H1 (cell line): ENCODE measurements at regions not wholly inside any gene's neighbourhood (a gene's known extent, or its start where the extent isn't known, plus 50 kb on each side); places are given as distances from the start of the nearest gene placed in this dataset.
A peak's percentile ranks its signal among the peaks of the same experiment; 100 is the strongest.

Source experiments
- CTCF ChIA-PET: fragments of 300-600 bp; sonication (Branson Sonifier 250); formaldehyde crosslinking; loops from one replicate; lab custom pipeline; 2021; ENCODE audit not compliant: partially characterized antibody; lab: Charles Lee
- POLR2A ChIA-PET: fragments of 300-600 bp; sonication (Branson Sonifier 250); formaldehyde crosslinking; loops from one replicate; lab custom pipeline; 2021; ENCODE audit warnings: inconsistent platforms; ENCODE audit not compliant: partially characterized antibody; lab: Charles Lee
- DNase-seq, 2 experiments: peaks; one replicate each; pipeline versions ENCODE4 v3.0.0 to v3.0.0-alpha.2; 2010 to 2022; ENCODE audit warnings: low spot score in 2 of 2, low read depth in 1 of 2, mixed read lengths in 1 of 2
- FAIRE-seq: peaks from 2 replicates; lab custom pipeline; 2011; peaks lifted over from hg19 to GRCh38; lab: Jason Lieb, UNC
- H2AFZ ChIP-seq: 2 replicates; pipeline ENCODE4 v1.8.1; 2012; ENCODE audit warnings: low read length, inconsistent platforms
- H2AK5ac ChIP-seq: 2 replicates; pipeline ENCODE4 v1.6.1; 2013; ENCODE audit warnings: low read depth, low read length
- H2BK120ac ChIP-seq: replicated peaks from 2 replicates; pipeline ENCODE3; 2013; ENCODE audit warnings: low read depth, low read length, inconsistent platforms
- H2BK12ac ChIP-seq: 2 replicates; pipeline ENCODE4 v1.6.1; 2013; ENCODE audit warnings: low read depth, low read length
- H2BK15ac ChIP-seq: 2 replicates; pipeline ENCODE4 v1.6.1; 2013; ENCODE audit warnings: low read length
- H2BK20ac ChIP-seq: 2 replicates; pipeline ENCODE4 v1.6.1; 2013; ENCODE audit warnings: low read length
- H2BK5ac ChIP-seq: 2 replicates; pipeline ENCODE4 v1.6.1; 2013; ENCODE audit warnings: low read depth, low read length
- H3K14ac ChIP-seq: 2 replicates; pipeline ENCODE4 v1.6.1; 2013; ENCODE audit warnings: inconsistent platforms; ENCODE audit not compliant: insufficient read length
- H3K18ac ChIP-seq: 2 replicates; pipeline ENCODE4 v1.6.1; 2013; ENCODE audit warnings: low read length; ENCODE audit errors: extremely low read depth
- H3K23ac ChIP-seq: 2 replicates; pipeline ENCODE4 v1.6.1; 2013; ENCODE audit warnings: inconsistent platforms; ENCODE audit not compliant: insufficient read length
- H3K23me2 ChIP-seq: 2 replicates; pipeline ENCODE4 v1.6.1; 2013; ENCODE audit warnings: low read depth, low read length
- H3K27ac ChIP-seq: 2 replicates; pipeline ENCODE4 v1.6.1; 2011; ENCODE audit warnings: low read depth, low read length, inconsistent platforms
- H3K27me3 ChIP-seq, 4 experiments: replicated peaks in 1 of 4; 1 replicate in 1 of 4; 2 replicates in 3 of 4; pipeline versions ENCODE4 v1.6.1 to v1.8.1; 2011 to 2013; ENCODE audit warnings: low read length in 3 of 4, mild to moderate bottlenecking in 3 of 4, inconsistent platforms in 2 of 4, mixed read lengths in 2 of 4, moderate library complexity in 1 of 4; ENCODE audit not compliant: control insufficient read depth in 3 of 4, insufficient read depth in 3 of 4; ENCODE audit errors: extremely low read depth in 1 of 4
- H3K36me3 ChIP-seq, 4 experiments: 2 replicates each; pipeline versions ENCODE4 v1.6.1 to v1.8.1; 2011 to 2013; ENCODE audit warnings: mild to moderate bottlenecking in 4 of 4, low read length in 3 of 4, moderate library complexity in 2 of 4, control low read depth in 1 of 4, inconsistent platforms in 1 of 4; ENCODE audit not compliant: insufficient read depth in 4 of 4, control insufficient read depth in 2 of 4
- H3K4ac ChIP-seq: replicated peaks from 2 replicates; pipeline ENCODE3; 2013; ENCODE audit warnings: low read length, low read depth, mixed read lengths, inconsistent platforms; ENCODE audit not compliant: insufficient read length
- H3K4me1 ChIP-seq, 4 experiments: replicated peaks in 1 of 4; 1 replicate in 1 of 4; 2 replicates in 3 of 4; pipeline versions ENCODE4 v1.6.1 to v1.8.1; 2011 to 2013; ENCODE audit warnings: low read length in 3 of 4, inconsistent platforms in 2 of 4, mixed read lengths in 1 of 4; ENCODE audit not compliant: insufficient read depth in 4 of 4, control insufficient read depth in 3 of 4
- H3K4me2 ChIP-seq, 2 experiments: 2 replicates each; pipeline versions ENCODE4 v1.6.1 to v1.8.1; 2011 to 2013; ENCODE audit warnings: low read depth in 2 of 2, low read length in 2 of 2, control low read depth in 1 of 2, inconsistent platforms in 1 of 2, mild to moderate bottlenecking in 1 of 2; ENCODE audit not compliant: insufficient read depth in 1 of 2
- H3K4me3 ChIP-seq, 4 experiments: fragments of 200-600, 300-600 bp in 1 of 4; sonication (generic), shearing (Covaris generic), sonication (Bioruptor Twin) in 1 of 4; 2 replicates each; pipeline versions ENCODE4 v1.5.1 to v1.8.1; 2011 to 2016; ENCODE audit warnings: low read length in 4 of 4, low read depth in 3 of 4, control low read depth in 2 of 4, inconsistent platforms in 2 of 4, mild to moderate bottlenecking in 2 of 4, mixed read lengths in 1 of 4, moderate library complexity in 1 of 4; ENCODE audit not compliant: insufficient read depth in 2 of 4; ENCODE audit errors: extremely low read depth in 1 of 4
- H3K56ac ChIP-seq: replicated peaks from 2 replicates; pipeline ENCODE3; 2013; ENCODE audit warnings: low read depth, mild to moderate bottlenecking, mixed read lengths, low read length, inconsistent platforms; ENCODE audit not compliant: insufficient read length
- H3K79me1 ChIP-seq: 2 replicates; pipeline ENCODE4 v1.6.1; 2013; ENCODE audit warnings: low read depth, low read length, control low read depth
- H3K79me2 ChIP-seq, 2 experiments: 2 replicates each; pipeline versions ENCODE4 v1.6.1 to v1.8.1; 2012 to 2013; ENCODE audit warnings: low read length in 2 of 2, mild to moderate bottlenecking in 2 of 2, inconsistent platforms in 1 of 2; ENCODE audit not compliant: insufficient read depth in 2 of 2, control insufficient read depth in 1 of 2
- H3K9ac ChIP-seq, 4 experiments: replicated peaks in 1 of 4; 1 replicate in 1 of 4; 2 replicates in 3 of 4; pipeline versions ENCODE4 v1.6.1 to v1.8.1; 2011 to 2013; ENCODE audit warnings: low read depth in 3 of 4, low read length in 3 of 4, control low read depth in 2 of 4, mild to moderate bottlenecking in 2 of 4, moderate library complexity in 2 of 4, inconsistent platforms in 1 of 4; ENCODE audit errors: extremely low read depth in 1 of 4
- H3K9me3 ChIP-seq, 2 experiments: 2 replicates each; pipeline versions ENCODE4 v1.6.1 to v1.8.1; 2012 to 2013; ENCODE audit warnings: mild to moderate bottlenecking in 2 of 2, moderate library complexity in 2 of 2, control low read depth in 1 of 2, inconsistent platforms in 1 of 2, low read depth in 1 of 2, low read length in 1 of 2, mixed read lengths in 1 of 2; ENCODE audit not compliant: insufficient read depth in 2 of 2
- H4K20me1 ChIP-seq, 2 experiments: replicated peaks in 1 of 2; 2 replicates each; pipeline versions ENCODE3 to v1.8.1; 2011 to 2013; ENCODE audit warnings: inconsistent platforms in 2 of 2, low read length in 2 of 2, mild to moderate bottlenecking in 1 of 2; ENCODE audit not compliant: insufficient read depth in 2 of 2, control insufficient read depth in 1 of 2
- H4K5ac ChIP-seq: 2 replicates; pipeline ENCODE4 v1.6.1; 2013; ENCODE audit warnings: low read length, low read depth, mixed read lengths, inconsistent platforms; ENCODE audit not compliant: insufficient read length
- H4K8ac ChIP-seq: 2 replicates; pipeline ENCODE4 v1.8.0; 2013; ENCODE audit warnings: mild to moderate bottlenecking, moderate library complexity, low read length, inconsistent platforms; ENCODE audit not compliant: insufficient read depth; ENCODE audit errors: extremely low read depth
- H4K91ac ChIP-seq: replicated peaks from 2 replicates; pipeline ENCODE3; 2013; ENCODE audit warnings: low read length, mixed read lengths, inconsistent platforms; ENCODE audit not compliant: insufficient read length
- CBX5 ChIP-seq: fragments of 300-800, 300-1000 bp; sonication (generic); IDR thresholded peaks from 2 replicates; pipeline ENCODE4 v1.7.1; 2016; ENCODE audit warnings: antibody characterized with exemption, low read length, low read depth
- EP300 ChIP-seq, 2 experiments: IDR thresholded peaks; 1 replicate in 1 of 2; 2 replicates in 1 of 2; pipeline ENCODE4 v1.6.1; 2011 to 2012; ENCODE audit warnings: low read depth in 2 of 2, low read length in 2 of 2, mild to moderate bottlenecking in 2 of 2, borderline replicate concordance in 1 of 2, inconsistent platforms in 1 of 2, moderate library complexity in 1 of 2
- JUND ChIP-seq: IDR thresholded peaks from 2 replicates; pipeline ENCODE4 v1.6.1; 2011; ENCODE audit warnings: mild to moderate bottlenecking, improper control_type of control experiment, low read length
- NANOG ChIP-seq: IDR thresholded peaks from 2 replicates; pipeline ENCODE4 v1.6.1; 2011; ENCODE audit warnings: low read length, low read depth, mild to moderate bottlenecking, inconsistent platforms; ENCODE audit not compliant: insufficient read depth, poor library complexity, severe bottlenecking
- NRF1 ChIP-seq: IDR thresholded peaks from 2 replicates; pipeline ENCODE4 v1.6.1; 2011; ENCODE audit warnings: mild to moderate bottlenecking, low read depth, low read length, improper control_type of control experiment
- SIN3A ChIP-seq, 2 experiments: IDR thresholded peaks in 1 of 2; conservative IDR thresholded peaks in 1 of 2; 2 replicates each; pipeline ENCODE4 v1.6.1; 2011 to 2012; ENCODE audit warnings: low read length in 2 of 2, improper control_type of control experiment in 1 of 2, low read depth in 1 of 2, mild to moderate bottlenecking in 1 of 2
- TAF7 ChIP-seq: optimal IDR thresholded peaks from 2 replicates; pipeline ENCODE3; 2011; ENCODE audit warnings: low read depth, mild to moderate bottlenecking, inconsistent platforms, low read length, moderate library complexity, borderline replicate concordance
- WGBS, 2 experiments: shearing (Covaris generic) in 1 of 2; methylation state at CpG; one replicate each; pipeline versions ENCODE4 v1.1.6 to v1.1.7; 2013 to 2015; ENCODE audit warnings: low lambda C conversion rate in 2 of 2, mixed read lengths in 2 of 2, inconsistent platforms in 1 of 2, low coverage in 1 of 2, missing lambda C conversion rate in 1 of 2; ENCODE audit not compliant: insufficient replicate concordance in 2 of 2, insufficient coverage in 1 of 2, insufficient read length in 1 of 2; ENCODE audit errors: extremely low coverage in 1 of 2, missing lambda C conversion rate in 1 of 2; 5-methylcytosine and 5-hydroxymethylcytosine counted together

- H4K8ac ChIP-seq, result no peak overlapping the region; the same call in 1 of the 2 replicates
- H3K4me2 ChIP-seq, result no peak overlapping the region
- no peak for TF ChIP-seq NRF1
- no peak for TF ChIP-seq NANOG
- TF ChIP-seq SIN3A (conservative IDR thresholded peaks at IDR 0.05 in 1 of 2, IDR thresholded peaks at IDR 0.05 in 1 of 2; ENCODE audit: low read depth in 1 of 2, low read length in 2 of 2), result no peak
- no peak for TF ChIP-seq CBX5
- no peak for TF ChIP-seq TAF7
- no peak for TF ChIP-seq JUND
- TF ChIP-seq EP300 (IDR thresholded peaks at IDR 0.05; ENCODE audit: borderline replicate concordance in 1 of 2, low read depth in 2 of 2, low read length in 2 of 2), result no peak
- TF ChIP-seq, all 59 proteins: peak for 0
- no peaks in the 10 kb centered on the region for H3K79me1 ChIP-seq
- no peak overlapping the region for H3K4me3 ChIP-seq
- H3K9me3 ChIP-seq, result no peaks in the 10 kb centered on the region
- H3K79me2 ChIP-seq, result no peaks in the 10 kb centered on the region
- peaks cover 0 to 21% (median 6%) of the 10 kb centered on the region in 4 experiments; a peak in 4 of 7 replicates for H3K4me1 ChIP-seq
- no peak overlapping the region for H2BK5ac ChIP-seq
- no peak for FAIRE-seq
- H3K9ac ChIP-seq, result no peak overlapping the region
- H2BK120ac ChIP-seq, result no peak overlapping the region
- H4K5ac ChIP-seq, result no peak overlapping the region
- no peak overlapping the region for H3K23ac ChIP-seq
- no peak overlapping the region for H3K14ac ChIP-seq
- peak overlapping the region; percentile 63; the same call in 1 of the 2 replicates for H2BK12ac ChIP-seq
- no peaks in the 10 kb centered on the region for H4K20me1 ChIP-seq
- H2BK15ac ChIP-seq, result peak overlapping the region; percentile 84; the same call in 1 of the 2 replicates
- H3K27ac ChIP-seq, result no peak overlapping the region
- ChIA-PET POLR2A (no interaction called here), CTCF (interaction anchor here (1.1 kb wide), 1 partner anchor 37 kb away, joined by 3 read pairs; no protein-coding TSS in a partner anchor)
- no peak overlapping the region for H3K4ac ChIP-seq
- peak overlapping the region; percentile 67; the same call in 1 of the 2 replicates for H2AK5ac ChIP-seq
- peak overlapping the region; percentile 76 for H4K91ac ChIP-seq
- H3K27me3 ChIP-seq, result peaks cover 0 to 1% (median 0%) of the 10 kb centered on the region in 4 experiments; a peak in 2 of 7 replicates
- peak overlapping the region; percentile 48; the same call in 1 of the 2 replicates for H2BK20ac ChIP-seq
- no peak for DNase-seq
- 93% methylated on average over 18 of the region's 18 CpGs; no CpG with 5 or more reads in 1 of the 2 experiments for WGBS, 2 experiments
- no peak overlapping the region for H2AFZ ChIP-seq
- H3K23me2 ChIP-seq, result peaks cover 10% of the 10 kb centered on the region; the same call in 1 of the 2 replicates
- no peaks in the 10 kb centered on the region for H3K36me3 ChIP-seq
- H3K18ac ChIP-seq, result peak overlapping the region; percentile 51; the same call in 1 of the 2 replicates
- H3K56ac ChIP-seq, result no peak overlapping the region
These were observed 1468.6 kb downstream of the BRD1 start for GRCh38 chr22:48358886-48359612.
